ENCODE measurements at regions not wholly inside any gene's neighbourhood (a gene's known extent, or its start where the extent isn't known, plus 50 kb on each side); places are given as distances from the start of the nearest gene placed in this dataset.

DNA sequence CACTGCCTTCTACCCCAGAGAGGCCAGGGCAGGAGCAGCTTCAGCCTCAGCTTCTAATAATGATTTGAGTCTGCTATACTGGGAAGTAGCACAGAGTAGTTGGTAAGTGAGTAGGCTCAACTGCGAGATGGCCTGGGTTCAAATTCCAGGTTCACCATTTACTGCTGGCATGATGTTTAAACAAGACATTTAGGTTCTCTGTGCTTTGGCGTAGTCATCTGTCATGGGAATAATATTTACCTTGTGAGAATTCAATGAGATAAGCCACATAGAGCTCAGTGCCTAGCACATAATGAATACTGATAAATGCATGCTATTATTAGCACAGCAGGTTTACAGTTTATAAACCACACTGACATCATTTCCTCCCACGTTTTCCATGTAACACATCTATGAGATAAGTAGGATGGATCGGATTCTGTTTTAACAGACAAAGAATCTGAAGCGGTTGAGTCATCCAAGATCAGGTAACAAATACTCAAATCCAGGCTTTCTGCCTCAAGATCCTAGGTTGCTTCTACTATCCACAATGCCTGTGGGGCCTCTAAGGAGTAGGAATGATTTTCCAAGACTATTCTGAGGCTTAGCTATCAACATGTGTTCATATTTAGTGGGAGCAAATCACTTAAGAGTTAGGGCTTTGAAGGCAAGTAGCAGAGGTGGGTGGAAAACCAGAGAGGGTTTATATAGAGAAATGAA, 72.9 kb upstream of the DTNBP1 start (continued):
- TF ChIP-seq ZNF585B (tag by site-specific recombination; IDR thresholded peaks at IDR 0.05) = no peak
- TF ChIP-seq, protein P1, sequence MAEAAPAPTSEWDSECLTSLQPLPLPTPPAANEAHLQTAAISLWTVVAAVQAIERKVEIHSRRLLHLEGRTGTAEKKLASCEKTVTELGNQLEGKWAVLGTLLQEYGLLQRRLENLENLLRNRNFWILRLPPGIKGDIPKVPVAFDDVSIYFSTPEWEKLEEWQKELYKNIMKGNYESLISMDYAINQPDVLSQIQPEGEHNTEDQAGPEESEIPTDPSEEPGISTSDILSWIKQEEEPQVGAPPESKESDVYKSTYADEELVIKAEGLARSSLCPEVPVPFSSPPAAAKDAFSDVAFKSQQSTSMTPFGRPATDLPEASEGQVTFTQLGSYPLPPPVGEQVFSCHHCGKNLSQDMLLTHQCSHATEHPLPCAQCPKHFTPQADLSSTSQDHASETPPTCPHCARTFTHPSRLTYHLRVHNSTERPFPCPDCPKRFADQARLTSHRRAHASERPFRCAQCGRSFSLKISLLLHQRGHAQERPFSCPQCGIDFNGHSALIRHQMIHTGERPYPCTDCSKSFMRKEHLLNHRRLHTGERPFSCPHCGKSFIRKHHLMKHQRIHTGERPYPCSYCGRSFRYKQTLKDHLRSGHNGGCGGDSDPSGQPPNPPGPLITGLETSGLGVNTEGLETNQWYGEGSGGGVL (tag by site-specific recombination; IDR thresholded peaks at IDR 0.05) = peak; percentile 74
- TF ChIP-seq ZNF146 (tag by site-specific recombination; IDR thresholded peaks at IDR 0.05) = no peak
- no peak for TF ChIP-seq ZNF747 (tag by site-specific recombination; IDR thresholded peaks at IDR 0.05)
- TF ChIP-seq ZSCAN16 (tag by site-specific recombination; IDR thresholded peaks at IDR 0.05) = no peak
- TF ChIP-seq ZBTB8A (tag by site-specific recombination; IDR thresholded peaks at IDR 0.05) = no peak
- TF ChIP-seq, protein P2, sequence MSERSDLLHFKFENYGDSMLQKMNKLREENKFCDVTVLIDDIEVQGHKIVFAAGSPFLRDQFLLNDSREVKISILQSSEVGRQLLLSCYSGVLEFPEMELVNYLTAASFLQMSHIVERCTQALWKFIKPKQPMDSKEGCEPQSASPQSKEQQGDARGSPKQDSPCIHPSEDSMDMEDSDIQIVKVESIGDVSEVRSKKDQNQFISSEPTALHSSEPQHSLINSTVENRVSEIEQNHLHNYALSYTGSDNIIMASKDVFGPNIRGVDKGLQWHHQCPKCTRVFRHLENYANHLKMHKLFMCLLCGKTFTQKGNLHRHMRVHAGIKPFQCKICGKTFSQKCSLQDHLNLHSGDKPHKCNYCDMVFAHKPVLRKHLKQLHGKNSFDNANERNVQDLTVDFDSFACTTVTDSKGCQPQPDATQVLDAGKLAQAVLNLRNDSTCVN (tag by site-specific recombination; optimal IDR thresholded peaks at IDR 0.05) = no peak
- no peak for TF ChIP-seq KLF9 (tag by site-specific recombination; IDR thresholded peaks at IDR 0.05; ENCODE audit: low read depth)
- peak; percentile 63 for TF ChIP-seq ZNF2 (tag by site-specific recombination; IDR thresholded peaks at IDR 0.05)
- peak; percentile 21; the same call in 1 of the 2 replicates for TF ChIP-seq ZNF561 (tag by site-specific recombination; IDR thresholded peaks at IDR 0.05; ENCODE audit: borderline replicate concordance)
- TF ChIP-seq GLI4 (tag by site-specific recombination; IDR thresholded peaks at IDR 0.05) = no peak
- TF ChIP-seq, protein P3, sequence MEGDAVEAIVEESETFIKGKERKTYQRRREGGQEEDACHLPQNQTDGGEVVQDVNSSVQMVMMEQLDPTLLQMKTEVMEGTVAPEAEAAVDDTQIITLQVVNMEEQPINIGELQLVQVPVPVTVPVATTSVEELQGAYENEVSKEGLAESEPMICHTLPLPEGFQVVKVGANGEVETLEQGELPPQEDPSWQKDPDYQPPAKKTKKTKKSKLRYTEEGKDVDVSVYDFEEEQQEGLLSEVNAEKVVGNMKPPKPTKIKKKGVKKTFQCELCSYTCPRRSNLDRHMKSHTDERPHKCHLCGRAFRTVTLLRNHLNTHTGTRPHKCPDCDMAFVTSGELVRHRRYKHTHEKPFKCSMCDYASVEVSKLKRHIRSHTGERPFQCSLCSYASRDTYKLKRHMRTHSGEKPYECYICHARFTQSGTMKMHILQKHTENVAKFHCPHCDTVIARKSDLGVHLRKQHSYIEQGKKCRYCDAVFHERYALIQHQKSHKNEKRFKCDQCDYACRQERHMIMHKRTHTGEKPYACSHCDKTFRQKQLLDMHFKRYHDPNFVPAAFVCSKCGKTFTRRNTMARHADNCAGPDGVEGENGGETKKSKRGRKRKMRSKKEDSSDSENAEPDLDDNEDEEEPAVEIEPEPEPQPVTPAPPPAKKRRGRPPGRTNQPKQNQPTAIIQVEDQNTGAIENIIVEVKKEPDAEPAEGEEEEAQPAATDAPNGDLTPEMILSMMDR (tag by site-specific recombination; IDR thresholded peaks at IDR 0.05) = no peak
- peak; percentile 83 for TF ChIP-seq OVOL3 (tag by site-specific recombination; IDR thresholded peaks at IDR 0.05)
- TF ChIP-seq ZNF23 (tag by site-specific recombination; IDR thresholded peaks at IDR 0.05; ENCODE audit: borderline replicate concordance) = no peak
- TF ChIP-seq, protein P4, sequence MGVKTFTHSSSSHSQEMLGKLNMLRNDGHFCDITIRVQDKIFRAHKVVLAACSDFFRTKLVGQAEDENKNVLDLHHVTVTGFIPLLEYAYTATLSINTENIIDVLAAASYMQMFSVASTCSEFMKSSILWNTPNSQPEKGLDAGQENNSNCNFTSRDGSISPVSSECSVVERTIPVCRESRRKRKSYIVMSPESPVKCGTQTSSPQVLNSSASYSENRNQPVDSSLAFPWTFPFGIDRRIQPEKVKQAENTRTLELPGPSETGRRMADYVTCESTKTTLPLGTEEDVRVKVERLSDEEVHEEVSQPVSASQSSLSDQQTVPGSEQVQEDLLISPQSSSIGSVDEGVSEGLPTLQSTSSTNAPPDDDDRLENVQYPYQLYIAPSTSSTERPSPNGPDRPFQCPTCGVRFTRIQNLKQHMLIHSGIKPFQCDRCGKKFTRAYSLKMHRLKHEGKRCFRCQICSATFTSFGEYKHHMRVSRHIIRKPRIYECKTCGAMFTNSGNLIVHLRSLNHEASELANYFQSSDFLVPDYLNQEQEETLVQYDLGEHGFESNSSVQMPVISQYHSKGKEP (tag by site-specific recombination; IDR thresholded peaks at IDR 0.05) = peak; percentile 68; the same call in 1 of the 2 replicates
- TF ChIP-seq, protein P5, sequence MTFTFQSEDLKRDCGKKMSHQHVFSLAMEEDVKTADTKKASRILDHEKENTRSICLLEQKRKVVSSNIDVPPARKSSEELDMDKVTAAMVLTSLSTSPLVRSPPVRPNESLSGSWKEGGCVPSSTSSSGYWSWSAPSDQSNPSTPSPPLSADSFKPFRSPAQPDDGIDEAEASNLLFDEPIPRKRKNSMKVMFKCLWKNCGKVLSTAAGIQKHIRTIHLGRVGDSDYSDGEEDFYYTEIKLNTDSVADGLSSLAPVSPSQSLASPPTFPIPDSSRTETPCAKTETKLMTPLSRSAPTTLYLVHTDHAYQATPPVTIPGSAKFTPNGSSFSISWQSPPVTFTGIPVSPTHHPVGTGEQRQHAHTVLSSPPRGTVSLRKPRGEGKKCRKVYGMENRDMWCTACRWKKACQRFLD (tag by site-specific recombination; IDR thresholded peaks at IDR 0.05) = no peak
- peak; percentile 98 for TF ChIP-seq ZNF843 (tag by site-specific recombination; IDR thresholded peaks at IDR 0.05)
- peak; percentile 50 for TF ChIP-seq ZNF558 (tag by site-specific recombination; IDR thresholded peaks at IDR 0.05)
- peak; percentile 20; the same call in 1 of the 2 replicates for TF ChIP-seq TRIM28 (IDR thresholded peaks at IDR 0.05; ENCODE audit: borderline replicate concordance, low read length)
- peak; percentile 98 for TF ChIP-seq ZNF366 (tag by site-specific recombination; conservative IDR thresholded peaks at IDR 0.05)
- no peak for TF ChIP-seq ZBTB48 (tag by site-specific recombination; IDR thresholded peaks at IDR 0.05)
- no peak for TF ChIP-seq ZNF155 (tag by site-specific recombination; IDR thresholded peaks at IDR 0.05)
- TF ChIP-seq, protein P6, sequence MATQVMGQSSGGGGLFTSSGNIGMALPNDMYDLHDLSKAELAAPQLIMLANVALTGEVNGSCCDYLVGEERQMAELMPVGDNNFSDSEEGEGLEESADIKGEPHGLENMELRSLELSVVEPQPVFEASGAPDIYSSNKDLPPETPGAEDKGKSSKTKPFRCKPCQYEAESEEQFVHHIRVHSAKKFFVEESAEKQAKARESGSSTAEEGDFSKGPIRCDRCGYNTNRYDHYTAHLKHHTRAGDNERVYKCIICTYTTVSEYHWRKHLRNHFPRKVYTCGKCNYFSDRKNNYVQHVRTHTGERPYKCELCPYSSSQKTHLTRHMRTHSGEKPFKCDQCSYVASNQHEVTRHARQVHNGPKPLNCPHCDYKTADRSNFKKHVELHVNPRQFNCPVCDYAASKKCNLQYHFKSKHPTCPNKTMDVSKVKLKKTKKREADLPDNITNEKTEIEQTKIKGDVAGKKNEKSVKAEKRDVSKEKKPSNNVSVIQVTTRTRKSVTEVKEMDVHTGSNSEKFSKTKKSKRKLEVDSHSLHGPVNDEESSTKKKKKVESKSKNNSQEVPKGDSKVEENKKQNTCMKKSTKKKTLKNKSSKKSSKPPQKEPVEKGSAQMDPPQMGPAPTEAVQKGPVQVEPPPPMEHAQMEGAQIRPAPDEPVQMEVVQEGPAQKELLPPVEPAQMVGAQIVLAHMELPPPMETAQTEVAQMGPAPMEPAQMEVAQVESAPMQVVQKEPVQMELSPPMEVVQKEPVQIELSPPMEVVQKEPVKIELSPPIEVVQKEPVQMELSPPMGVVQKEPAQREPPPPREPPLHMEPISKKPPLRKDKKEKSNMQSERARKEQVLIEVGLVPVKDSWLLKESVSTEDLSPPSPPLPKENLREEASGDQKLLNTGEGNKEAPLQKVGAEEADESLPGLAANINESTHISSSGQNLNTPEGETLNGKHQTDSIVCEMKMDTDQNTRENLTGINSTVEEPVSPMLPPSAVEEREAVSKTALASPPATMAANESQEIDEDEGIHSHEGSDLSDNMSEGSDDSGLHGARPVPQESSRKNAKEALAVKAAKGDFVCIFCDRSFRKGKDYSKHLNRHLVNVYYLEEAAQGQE (tag by site-specific recombination; IDR thresholded peaks at IDR 0.05) = no peak
- no peak for TF ChIP-seq ZNF266 (tag by site-specific recombination; IDR thresholded peaks at IDR 0.05; ENCODE audit: low read depth)
- TF ChIP-seq ZIC2 (tag by site-specific recombination; IDR thresholded peaks at IDR 0.05) = no peak
- TF ChIP-seq ZBTB20 (tag by site-specific recombination; IDR thresholded peaks at IDR 0.05) = no peak
- TF ChIP-seq OSR2 (tag by site-specific recombination; IDR thresholded peaks at IDR 0.05) = peak; percentile 85
- TF ChIP-seq ZNF133 (tag by site-specific recombination; IDR thresholded peaks at IDR 0.05) = no peak
- no peak for TF ChIP-seq SALL2 (tag by site-specific recombination; IDR thresholded peaks at IDR 0.05; ENCODE audit: borderline replicate concordance)
- TF ChIP-seq ZNF785 (tag by site-specific recombination; IDR thresholded peaks at IDR 0.05) = no peak
- peak; percentile 90 for TF ChIP-seq ZNF324 (tag by site-specific recombination; IDR thresholded peaks at IDR 0.05)
